Breast epithelium (tissue), 3 donors: ENCODE measurements at regions not wholly inside any gene's neighbourhood (a gene's known extent, or its start where the extent isn't known, plus 50 kb on each side); places are given as distances from the start of the nearest gene placed in this dataset.

ENCODE experiments used
- CTCF ChIP-seq, 3 donors: fragments of 450-650 bp; IDR thresholded peaks; one replicate each; pipeline ENCODE4 v1.5.1; 2016 to 2017; ENCODE audit warnings: antibody characterized with exemption in 3 of 3, mild to moderate bottlenecking in 3 of 3, moderate library complexity in 3 of 3
- POLR2A ChIP-seq: fragments of 450-650 bp; IDR thresholded peaks from one replicate; pipeline ENCODE4 v1.6.1; 2016; ENCODE audit warnings: antibody characterized with exemption, mild to moderate bottlenecking, moderate library complexity

- TF ChIP-seq CTCF (IDR thresholded peaks at IDR 0.05) (no peak), POLR2A (no peak)
Measured at GRCh38 chr7:39898867-39899266, 51.2 kb upstream of the CDK13 start.
